RWPE1 (cell line): ENCODE measurements at regions not wholly inside any gene's neighbourhood (a gene's known extent, or its start where the extent isn't known, plus 50 kb on each side); places are given as distances from the start of the nearest gene placed in this dataset.
A peak's percentile ranks its signal among the peaks of the same experiment; 100 is the strongest.

Experiments used
- CTCF ChIA-PET: fragments of 350-600 bp; sonication (Branson Sonifier 250); formaldehyde crosslinking; extraction: SDS; loops from one replicate; lab custom pipeline; 2021; lab: Yijun Ruan, JAX
- POLR2A ChIA-PET: fragments of 400-600 bp; formaldehyde crosslinking; extraction: SDS; loops from one replicate; lab custom pipeline; 2020; ENCODE audit warnings: antibody characterized with exemption; ENCODE audit not compliant: low non-redundant PET; lab: Yijun Ruan, JAX
- DNase-seq: peaks from one replicate; pipeline ENCODE4 v3.0.0; 2012; ENCODE audit warnings: low spot score
- H3K27ac ChIP-seq: fragments of 450-650 bp; 2 replicates; pipeline ENCODE4 v1.5.1; 2017
- TF ChIP-seq, protein P1 (sequence below): fragments of 450-650 bp; conservative IDR thresholded peaks from 2 replicates; pipeline ENCODE4 v1.5.1; 2017; ENCODE audit warnings: low read depth, mild to moderate bottlenecking

DNA sequence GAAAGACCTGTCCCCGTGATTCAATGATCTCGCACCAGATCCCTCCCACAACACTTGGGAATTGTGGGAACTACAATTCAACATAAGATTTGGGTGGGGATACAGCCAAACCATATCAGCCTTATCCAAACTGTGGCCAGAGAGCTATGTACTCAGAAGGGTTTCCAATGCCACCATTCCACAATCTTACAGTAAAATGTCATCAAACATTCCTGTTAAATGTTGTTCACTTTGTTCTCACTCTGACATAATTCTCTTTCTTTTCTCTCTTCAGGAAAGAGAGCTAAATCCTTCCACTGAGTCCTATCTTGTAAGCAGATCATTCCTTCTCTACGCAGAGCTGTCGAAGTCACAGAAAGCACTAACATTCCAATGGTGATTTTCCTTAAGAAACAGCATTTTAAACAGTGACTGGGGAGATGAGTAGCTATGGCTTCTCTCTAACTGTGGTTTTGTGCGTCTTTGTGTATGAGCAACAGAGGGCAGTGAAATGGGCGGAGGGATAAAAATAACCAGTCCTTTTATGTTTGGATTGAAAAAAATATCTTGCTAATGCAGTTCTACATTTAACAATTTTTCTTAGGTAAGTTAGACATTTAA is 684.7 kb downstream of the EPHA4 start:
- TF ChIP-seq, protein P1, sequence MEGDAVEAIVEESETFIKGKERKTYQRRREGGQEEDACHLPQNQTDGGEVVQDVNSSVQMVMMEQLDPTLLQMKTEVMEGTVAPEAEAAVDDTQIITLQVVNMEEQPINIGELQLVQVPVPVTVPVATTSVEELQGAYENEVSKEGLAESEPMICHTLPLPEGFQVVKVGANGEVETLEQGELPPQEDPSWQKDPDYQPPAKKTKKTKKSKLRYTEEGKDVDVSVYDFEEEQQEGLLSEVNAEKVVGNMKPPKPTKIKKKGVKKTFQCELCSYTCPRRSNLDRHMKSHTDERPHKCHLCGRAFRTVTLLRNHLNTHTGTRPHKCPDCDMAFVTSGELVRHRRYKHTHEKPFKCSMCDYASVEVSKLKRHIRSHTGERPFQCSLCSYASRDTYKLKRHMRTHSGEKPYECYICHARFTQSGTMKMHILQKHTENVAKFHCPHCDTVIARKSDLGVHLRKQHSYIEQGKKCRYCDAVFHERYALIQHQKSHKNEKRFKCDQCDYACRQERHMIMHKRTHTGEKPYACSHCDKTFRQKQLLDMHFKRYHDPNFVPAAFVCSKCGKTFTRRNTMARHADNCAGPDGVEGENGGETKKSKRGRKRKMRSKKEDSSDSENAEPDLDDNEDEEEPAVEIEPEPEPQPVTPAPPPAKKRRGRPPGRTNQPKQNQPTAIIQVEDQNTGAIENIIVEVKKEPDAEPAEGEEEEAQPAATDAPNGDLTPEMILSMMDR, result no peak
- no peak for DNase-seq
- ChIA-PET POLR2A (no interaction called here), CTCF (interaction anchor here (0.8 kb wide), 1 partner anchor 686 kb away, joined by 3 read pairs; no protein-coding TSS in a partner anchor)
- no peak overlapping the region for H3K27ac ChIP-seq

DNA sequence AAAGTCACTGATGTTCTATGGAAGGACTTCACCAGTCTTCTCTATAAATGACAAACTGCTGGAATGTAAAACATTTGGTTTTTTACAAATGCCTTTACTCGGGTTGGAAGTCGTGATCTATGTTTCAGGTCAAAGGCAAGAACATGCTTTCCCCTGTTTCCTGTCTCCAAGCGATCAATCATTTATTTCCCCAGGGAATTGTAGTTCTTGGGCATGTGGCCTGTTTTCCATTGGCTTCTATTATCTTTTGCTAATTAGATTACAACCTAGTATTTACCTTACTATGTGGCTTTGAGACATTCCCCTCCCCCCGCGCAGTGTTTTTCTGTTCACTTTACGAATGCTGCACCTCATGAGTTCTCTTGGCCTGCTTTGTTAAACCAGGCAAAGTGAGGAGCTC is 684.2 kb downstream of the EPHA4 start:
- no peak overlapping the region for H3K27ac ChIP-seq
- TF ChIP-seq, protein P1, result no peak
- DNase-seq, result no peak
- ChIA-PET CTCF (no interaction called here), POLR2A (no interaction called here)

DNA sequence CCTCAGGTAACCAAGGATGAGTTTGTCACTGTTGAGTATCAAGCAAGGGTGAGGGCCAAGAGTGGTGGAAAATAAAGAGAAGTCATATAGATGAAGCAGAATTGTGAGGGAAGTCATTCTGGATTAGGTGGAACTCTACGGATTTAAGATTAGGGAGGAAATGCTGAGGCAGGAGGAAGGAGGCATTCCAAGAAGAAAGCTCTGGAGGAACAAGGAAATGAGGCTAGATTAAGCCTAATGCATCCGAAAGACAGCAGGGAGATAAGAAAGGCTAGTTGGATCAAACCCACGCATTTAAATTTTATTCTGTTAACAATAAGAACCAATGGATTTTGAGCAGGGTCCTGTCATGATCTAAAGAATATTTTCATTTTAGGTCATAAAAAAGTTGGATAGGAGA is 681.2 kb downstream of the EPHA4 start:
- ChIA-PET CTCF (interaction anchor here (1.0 to 1.1 kb wide), 2 partner anchors 356 to 682 kb away, joined by 3 read pairs; no protein-coding TSS in a partner anchor), POLR2A (no interaction called here)
- DNase-seq, result no peak
- TF ChIP-seq, protein P1, result no peak
- no peak overlapping the region for H3K27ac ChIP-seq

DNA sequence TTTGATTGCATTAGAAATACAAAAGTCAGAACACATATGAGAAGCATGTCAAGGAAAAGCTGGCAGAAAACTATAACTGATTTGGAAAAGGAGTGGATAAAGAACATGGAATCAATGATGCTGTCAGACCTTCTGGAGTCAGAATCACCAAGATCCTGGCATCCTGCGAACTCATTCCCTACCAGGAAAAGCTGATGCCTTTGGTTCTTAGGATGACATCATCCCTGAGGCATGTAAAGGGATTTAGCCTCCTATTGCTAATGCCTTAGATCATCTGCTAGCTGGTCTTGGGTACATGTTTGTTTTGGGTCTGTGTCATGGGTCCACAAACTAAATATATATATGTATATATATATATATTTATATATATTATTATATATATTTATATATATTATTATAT is 680.7 kb downstream of the EPHA4 start:
- DNase-seq, result peak; percentile 91
- TF ChIP-seq, protein P1, result no peak
- CTCF ChIA-PET, result interaction anchor here (1.0 to 1.1 kb wide), 2 partner anchors 357 to 682 kb away, joined by 3 read pairs; no protein-coding TSS in a partner anchor
- no peak overlapping the region for H3K27ac ChIP-seq
- POLR2A ChIA-PET, result no interaction called here

DNA sequence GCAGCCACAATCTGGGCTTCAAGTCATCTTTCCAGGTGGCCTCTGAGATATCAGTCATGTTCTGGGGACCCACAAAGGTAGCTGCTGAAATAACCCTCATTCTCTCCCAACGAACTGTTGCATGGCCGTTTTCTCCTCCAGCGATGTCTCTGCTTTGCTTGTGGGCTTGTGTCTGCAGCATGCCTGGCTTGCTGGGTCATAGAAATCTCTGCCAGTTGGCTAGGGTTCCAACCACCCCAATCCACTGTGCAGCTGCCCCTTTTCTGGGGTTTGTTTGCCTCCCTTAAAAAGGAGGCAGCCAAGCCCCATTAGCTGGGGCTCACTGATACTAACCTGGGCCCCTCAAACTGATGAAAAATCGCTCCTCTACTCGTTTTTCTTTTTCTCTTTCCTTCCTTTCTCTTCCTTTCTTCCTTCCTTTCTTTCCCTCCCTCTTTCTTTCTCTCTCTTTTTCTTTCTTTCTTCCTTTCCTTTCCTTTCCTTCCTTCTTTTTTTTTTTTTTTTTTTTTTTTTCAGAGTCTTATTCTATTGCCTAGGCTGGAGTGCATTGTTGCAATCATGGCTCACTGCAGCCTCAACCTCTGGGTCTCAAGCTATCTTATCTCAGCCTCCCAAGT is 680.0 kb downstream of the EPHA4 start:
- ChIA-PET POLR2A (no interaction called here), CTCF (interaction anchor here (0.6 to 1.1 kb wide), 3 partner anchors 179 to 890 kb away, joined by 3 read pairs; no protein-coding TSS in a partner anchor)
- TF ChIP-seq, protein P1, result no peak
- no peak overlapping the region for H3K27ac ChIP-seq
- DNase-seq, result no peak

DNA sequence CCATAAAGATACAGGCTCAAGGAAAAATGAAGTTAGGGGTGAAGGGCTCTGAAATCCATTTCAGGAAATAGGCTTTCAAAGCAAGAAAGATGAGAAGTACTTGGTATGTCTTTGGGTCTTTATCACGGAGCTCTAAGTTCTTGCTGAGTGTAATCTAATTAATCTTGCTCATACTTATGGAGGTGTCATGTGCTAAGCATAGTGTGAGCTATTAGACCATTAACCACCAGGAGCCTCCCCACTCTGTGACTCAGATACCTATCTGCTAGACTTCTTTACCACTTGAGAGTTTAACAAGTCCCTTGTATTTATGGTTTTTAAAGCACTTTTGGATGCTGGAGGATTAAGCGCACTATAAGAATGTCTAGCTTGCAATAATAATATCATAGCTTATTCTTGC is 678.7 kb downstream of the EPHA4 start:
- DNase-seq, result no peak
- TF ChIP-seq, protein P1, result no peak
- CTCF ChIA-PET, result interaction anchor here (0.6 to 0.7 kb wide), 2 partner anchors 290 to 1218 kb away, joined by 3 to 5 read pairs; no protein-coding TSS in a partner anchor
- H3K27ac ChIP-seq, result no peak overlapping the region
- POLR2A ChIA-PET, result interaction anchor here (0.6 kb wide), 1 partner anchor 1159 kb away, joined by 3 read pairs; no protein-coding TSS in a partner anchor
